Tibial nerve (tissue), 4 donors: ENCODE measurements at regions not wholly inside any gene's neighbourhood (a gene's known extent, or its start where the extent isn't known, plus 50 kb on each side); places are given as distances from the start of the nearest gene placed in this dataset.

Experiments used
- DNase-seq, 2 donors: peaks; one replicate each; pipeline ENCODE4 v3.0.0-alpha.2; 2019; ENCODE audit warnings: low spot score in 2 of 2
- H3K27ac ChIP-seq, 4 donors: fragments of 200-600 bp; sonication (generic) in 3 of 4; one replicate each; pipeline ENCODE4 v1.5.1; 2017 to 2019; ENCODE audit warnings: mild to moderate bottlenecking in 1 of 4
- H3K27me3 ChIP-seq, 2 donors: fragments of 200-600 bp; sonication (generic) in 1 of 2; one replicate each; pipeline versions ENCODE4 v1.5.1 to v1.6.0; 2017 to 2019
- H3K36me3 ChIP-seq, 3 donors: fragments of 200-600 bp; sonication (generic); one replicate each; pipeline ENCODE4 v1.5.1; 2018 to 2019
- H3K4me1 ChIP-seq, 4 donors: fragments of 200-600 bp; sonication (generic) in 3 of 4; one replicate each; pipeline ENCODE4 v1.5.1; 2017 to 2019
- H3K4me3 ChIP-seq, 4 donors: fragments of 200-600 bp; sonication (generic) in 3 of 4; one replicate each; pipeline ENCODE4 v1.5.1; 2017 to 2019; ENCODE audit warnings: mild to moderate bottlenecking in 1 of 4, moderate library complexity in 1 of 4
- H3K9me3 ChIP-seq, 4 donors: fragments of 200-600 bp; sonication (generic) in 3 of 4; one replicate each; pipeline ENCODE4 v1.5.1; 2017 to 2019
- EP300 ChIP-seq, 2 donors: sonication (generic); formaldehyde crosslinking; IDR thresholded peaks; one replicate each; pipeline ENCODE4 v1.6.1; 2017; ENCODE audit warnings: antibody characterized with exemption in 2 of 2, mild to moderate bottlenecking in 1 of 2
- POLR2A ChIP-seq, 2 donors: fragments of 450-650 bp; IDR thresholded peaks; one replicate each; pipeline ENCODE4 v1.6.1; 2017; ENCODE audit warnings: antibody characterized with exemption in 2 of 2, mild to moderate bottlenecking in 2 of 2, moderate library complexity in 2 of 2
- WGBS, 2 donors: methylation state at CpG; one replicate each; pipeline ENCODE4 v1.1.5; 2018; 5-methylcytosine and 5-hydroxymethylcytosine counted together
- TF ChIP-seq, protein P1 (sequence below), 5 experiments: fragments of 200-600 bp in 3 of 5; fragments of 450-650 bp in 2 of 5; sonication (generic) in 3 of 5; IDR thresholded peaks; one replicate each; pipeline ENCODE4 v1.5.1; 2016 to 2019; ENCODE audit warnings: antibody characterized with exemption in 5 of 5, mild to moderate bottlenecking in 3 of 5, moderate library complexity in 2 of 5

DNA sequence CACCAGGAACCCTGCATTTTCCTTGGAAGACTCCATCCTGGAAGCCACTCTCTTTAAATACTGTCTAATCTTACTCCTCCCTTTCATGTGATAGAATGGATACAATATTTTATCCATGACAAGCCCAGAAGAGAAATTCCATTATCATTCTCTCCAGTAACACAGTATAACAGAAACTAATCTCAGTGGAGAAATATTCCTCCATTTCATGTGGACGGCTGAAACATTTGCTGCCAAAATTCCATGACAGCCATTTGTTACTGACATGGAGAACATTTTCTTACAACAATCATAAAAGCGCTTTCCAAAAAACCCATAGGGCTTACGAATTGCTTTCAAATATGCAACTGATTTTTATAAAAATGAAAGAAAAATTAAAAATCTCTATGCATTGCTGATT lies 392.8 kb upstream of the KLF6 start:
- Histone ChIP-seq H3K4me1 (peaks cover 0 to 51% (median 7%) of the 10 kb centered on the region in 4 donors), H3K9me3 (peaks cover 0 to 6% (median 0%) of the 10 kb centered on the region in 4 donors), H3K27ac (peak overlapping the region in 1 of 4 donors; percentile 5), H3K27me3 (no peaks in the 10 kb centered on the region), H3K36me3 (no peaks in the 10 kb centered on the region), H3K4me3 (no peak overlapping the region)
- 42 to 47% methylated on average over 3 of the region's 3 CpGs for WGBS, 2 donors
- DNase-seq, result no peak
- TF ChIP-seq, protein P1, sequence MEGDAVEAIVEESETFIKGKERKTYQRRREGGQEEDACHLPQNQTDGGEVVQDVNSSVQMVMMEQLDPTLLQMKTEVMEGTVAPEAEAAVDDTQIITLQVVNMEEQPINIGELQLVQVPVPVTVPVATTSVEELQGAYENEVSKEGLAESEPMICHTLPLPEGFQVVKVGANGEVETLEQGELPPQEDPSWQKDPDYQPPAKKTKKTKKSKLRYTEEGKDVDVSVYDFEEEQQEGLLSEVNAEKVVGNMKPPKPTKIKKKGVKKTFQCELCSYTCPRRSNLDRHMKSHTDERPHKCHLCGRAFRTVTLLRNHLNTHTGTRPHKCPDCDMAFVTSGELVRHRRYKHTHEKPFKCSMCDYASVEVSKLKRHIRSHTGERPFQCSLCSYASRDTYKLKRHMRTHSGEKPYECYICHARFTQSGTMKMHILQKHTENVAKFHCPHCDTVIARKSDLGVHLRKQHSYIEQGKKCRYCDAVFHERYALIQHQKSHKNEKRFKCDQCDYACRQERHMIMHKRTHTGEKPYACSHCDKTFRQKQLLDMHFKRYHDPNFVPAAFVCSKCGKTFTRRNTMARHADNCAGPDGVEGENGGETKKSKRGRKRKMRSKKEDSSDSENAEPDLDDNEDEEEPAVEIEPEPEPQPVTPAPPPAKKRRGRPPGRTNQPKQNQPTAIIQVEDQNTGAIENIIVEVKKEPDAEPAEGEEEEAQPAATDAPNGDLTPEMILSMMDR (IDR thresholded peaks at IDR 0.05), result no peak
- TF ChIP-seq POLR2A (IDR thresholded peaks at IDR 0.05), result no peak
- TF ChIP-seq EP300 (IDR thresholded peaks at IDR 0.05), result no peak

DNA sequence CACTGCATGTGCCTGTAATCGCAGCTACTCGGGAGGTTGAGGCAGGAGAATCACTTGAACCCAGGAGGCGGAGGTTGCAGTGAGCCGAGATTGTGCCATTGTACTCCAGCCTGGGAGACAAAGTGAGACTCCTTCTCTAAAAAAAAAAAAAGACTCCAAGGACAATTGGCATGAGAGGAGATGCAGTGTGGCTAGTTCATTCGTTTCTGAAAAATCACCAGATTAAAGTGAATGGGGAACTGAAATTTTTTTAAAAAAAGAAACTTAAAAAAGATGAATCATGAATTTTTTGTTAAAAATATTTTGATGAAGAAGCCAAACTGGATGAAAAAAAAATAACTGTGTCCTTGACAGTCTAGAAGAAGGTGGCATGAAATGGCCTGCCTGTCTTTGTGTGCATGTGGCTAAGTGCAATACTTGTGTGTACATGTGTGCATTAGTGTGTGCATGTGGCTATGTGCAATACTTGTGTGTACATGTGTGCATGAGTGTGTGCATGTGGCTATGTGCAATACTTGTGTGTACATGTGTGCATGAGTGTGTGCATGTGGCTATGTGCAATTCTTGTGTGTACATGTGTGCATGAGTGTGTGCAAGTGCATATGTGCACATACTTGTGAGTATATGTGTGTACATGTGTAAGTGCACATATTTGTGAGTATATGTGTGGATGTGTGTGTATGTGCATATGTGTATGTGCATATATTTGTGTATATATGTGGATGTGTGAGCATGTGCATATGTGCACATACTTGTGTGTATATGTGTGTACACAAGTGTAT lies 391.7 kb upstream of the KLF6 start:
- no peak for DNase-seq
- H3K4me3 ChIP-seq, result no peak overlapping the region
- H3K9me3 ChIP-seq, result peaks cover 0 to 10% (median 3%) of the 10 kb centered on the region in 4 donors
- H3K27ac ChIP-seq, result peak overlapping the region in 3 of 4 donors; percentile 19 to 82 (median 80)
- peaks cover 0 to 43% (median 7%) of the 10 kb centered on the region in 4 donors for H3K4me1 ChIP-seq
- TF ChIP-seq, protein P1 (IDR thresholded peaks at IDR 0.05), result no peak
- TF ChIP-seq EP300 (IDR thresholded peaks at IDR 0.05) (no peak), POLR2A (IDR thresholded peaks at IDR 0.05) (no peak)
- H3K27me3 ChIP-seq, result no peaks in the 10 kb centered on the region
- no peaks in the 10 kb centered on the region for H3K36me3 ChIP-seq
- WGBS, 2 donors, result 64 to 71% methylated on average over 5 of the region's 5 CpGs

DNA sequence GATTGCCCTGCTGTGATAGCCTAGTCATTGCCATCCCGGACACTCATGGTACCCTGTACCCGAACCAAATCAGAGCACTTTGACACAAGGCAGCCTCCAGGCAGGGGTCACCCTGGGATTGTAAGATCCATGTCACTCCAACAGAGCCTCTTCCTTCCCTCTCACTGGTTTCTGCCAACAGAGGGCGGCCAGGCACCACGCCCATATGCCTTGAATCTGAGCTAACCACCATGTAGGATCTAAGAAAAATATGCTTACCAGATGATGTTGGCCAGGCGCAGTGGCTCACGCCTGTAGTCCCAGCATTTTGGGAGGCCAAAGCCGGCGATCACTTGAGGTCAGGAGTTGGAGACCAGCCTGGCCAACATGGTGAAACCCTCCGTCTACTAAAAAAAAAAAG lies 389.2 kb upstream of the KLF6 start:
- peaks cover 0 to 30% (median 1%) of the 10 kb centered on the region in 4 donors for H3K4me1 ChIP-seq
- no peak overlapping the region for H3K27ac ChIP-seq
- no peak for DNase-seq
- H3K27me3 ChIP-seq, result no peaks in the 10 kb centered on the region
- 94 to 97% methylated on average over 9 of the region's 9 CpGs for WGBS, 2 donors
- TF ChIP-seq EP300 (IDR thresholded peaks at IDR 0.05) (no peak), POLR2A (IDR thresholded peaks at IDR 0.05) (no peak)
- TF ChIP-seq, protein P1 (IDR thresholded peaks at IDR 0.05), result no peak
- no peaks in the 10 kb centered on the region for H3K36me3 ChIP-seq
- H3K4me3 ChIP-seq, result no peak overlapping the region
- peaks cover 0 to 10% (median 3%) of the 10 kb centered on the region in 4 donors for H3K9me3 ChIP-seq

DNA sequence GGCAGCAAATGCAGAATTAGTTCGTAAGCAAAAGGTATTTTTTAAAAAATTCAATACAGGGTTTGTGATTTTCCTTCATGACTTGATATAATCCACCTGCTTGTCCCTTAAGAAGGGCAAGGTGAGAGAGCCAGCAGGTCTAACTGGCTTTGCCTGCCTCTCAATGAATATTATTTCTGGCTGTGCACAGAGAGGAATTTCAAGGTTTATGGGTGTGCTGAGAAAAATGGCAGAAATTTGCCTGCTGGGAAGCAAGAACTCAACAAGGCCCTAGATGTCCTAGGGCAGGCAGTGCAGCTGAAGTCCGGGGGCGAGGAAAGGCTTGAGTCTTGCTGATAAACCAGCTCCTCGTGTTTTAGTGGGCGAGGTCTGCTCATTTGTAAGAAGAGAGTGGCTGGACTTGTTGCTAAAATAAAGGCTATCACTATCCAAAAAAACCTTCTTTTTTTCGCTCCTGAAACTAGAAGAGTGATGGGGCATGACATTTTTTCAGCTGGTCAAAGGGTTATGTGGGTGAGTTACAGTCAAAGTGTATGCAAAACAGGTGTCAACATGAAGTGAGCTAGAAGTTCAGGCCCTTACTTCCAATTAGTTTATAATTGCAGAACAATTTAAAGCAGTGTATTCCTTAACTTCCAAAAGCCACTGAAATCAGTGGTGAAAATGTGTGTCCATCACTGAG lies 385.8 kb upstream of the KLF6 start:
- no peaks in the 10 kb centered on the region for H3K27me3 ChIP-seq
- WGBS, 2 donors, result 73 to 82% methylated on average over 6 of the region's 6 CpGs
- DNase-seq, result no peak
- no peak for TF ChIP-seq EP300 (IDR thresholded peaks at IDR 0.05)
- TF ChIP-seq, protein P1 (IDR thresholded peaks at IDR 0.05), result no peak
- no peaks in the 10 kb centered on the region for H3K36me3 ChIP-seq
- H3K4me1 ChIP-seq, result peaks cover 0 to 7% (median 0%) of the 10 kb centered on the region in 4 donors
- H3K9me3 ChIP-seq, result peaks cover 0 to 10% (median 3%) of the 10 kb centered on the region in 4 donors
- H3K27ac ChIP-seq, result no peak overlapping the region
- no peak overlapping the region for H3K4me3 ChIP-seq

DNA sequence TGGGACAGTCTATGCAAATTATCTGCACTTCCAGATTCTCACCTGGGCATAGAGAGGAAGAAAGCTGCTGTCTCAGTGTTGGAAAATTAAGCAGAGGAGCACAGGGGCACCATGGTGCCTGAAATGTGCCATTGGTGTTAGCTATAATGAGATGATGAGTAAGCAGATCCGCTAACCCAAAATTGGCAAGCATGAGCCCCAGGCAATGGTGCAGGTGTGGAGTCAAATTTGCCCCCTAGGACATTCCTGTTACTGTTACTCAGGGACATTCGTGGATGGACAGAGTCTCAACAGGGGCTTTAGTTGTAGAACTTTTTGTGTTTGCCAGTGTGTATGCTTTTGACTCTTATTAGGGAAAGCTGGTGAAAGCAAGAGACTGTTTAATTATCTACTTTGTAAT lies 385.2 kb upstream of the KLF6 start:
- Histone ChIP-seq H3K9me3 (peaks cover 0 to 10% (median 3%) of the 10 kb centered on the region in 4 donors), H3K27ac (no peak overlapping the region), H3K27me3 (no peaks in the 10 kb centered on the region), H3K36me3 (no peaks in the 10 kb centered on the region), H3K4me3 (no peak overlapping the region), H3K4me1 (peaks cover 0 to 3% (median 0%) of the 10 kb centered on the region in 4 donors)
- DNase-seq, result no peak
- TF ChIP-seq, protein P1 (IDR thresholded peaks at IDR 0.05), result no peak
- TF ChIP-seq POLR2A (IDR thresholded peaks at IDR 0.05) (no peak), EP300 (IDR thresholded peaks at IDR 0.05) (no peak)
- WGBS, 2 donors, result 92 to 95% methylated on average over 2 of the region's 2 CpGs
